ENCODE measurements at regions not wholly inside any gene's neighbourhood (a gene's known extent, or its start where the extent isn't known, plus 50 kb on each side); places are given as distances from the start of the nearest gene placed in this dataset.

- Histone ChIP-seq H3K79me2 (ENCODE audit: insufficient read depth, low read depth) (no peaks in the 10 kb centered on the region), H3K36me3 (ENCODE audit: insufficient read depth) (no peaks in the 10 kb centered on the region), H2AFZ (ENCODE audit: low read depth) (no peak overlapping the region), H3K4me3 (IDR thresholded peaks at IDR 0.05; ENCODE audit: insufficient read depth, low read depth, low read length) (no peak overlapping the region), H3K4me1 (ENCODE audit: low read depth, poor library complexity, severe bottlenecking) (no peaks in the 10 kb centered on the region), H4K20me1 (ENCODE audit: insufficient read depth) (no peaks in the 10 kb centered on the region), H3K4me2 (no peak overlapping the region), H3K27me3 (ENCODE audit: insufficient read depth, low read depth) (no peaks in the 10 kb centered on the region), H3K9ac (no peak overlapping the region), H3K27ac (no peak overlapping the region)
- no peak for TF ChIP-seq CTCF (conservative IDR thresholded peaks at IDR 0.05; ENCODE audit: low read depth, low read length)
Measured at GRCh38 chr12:3974883-3975282, 101.7 kb upstream of the PARP11 start.

GRCh38 chr12:3973973-3974644, 100.9 kb upstream of the PARP11 start:
- no peaks in the 10 kb centered on the region for H3K79me2 ChIP-seq (ENCODE audit: insufficient read depth, low read depth)
- H3K4me1 ChIP-seq (ENCODE audit: low read depth, poor library complexity, severe bottlenecking) = no peaks in the 10 kb centered on the region
- H3K36me3 ChIP-seq (ENCODE audit: insufficient read depth) = no peaks in the 10 kb centered on the region
- no peak overlapping the region for H3K27ac ChIP-seq
- H2AFZ ChIP-seq (ENCODE audit: low read depth) = no peak overlapping the region
- H3K27me3 ChIP-seq (ENCODE audit: insufficient read depth, low read depth) = no peaks in the 10 kb centered on the region
- no peak overlapping the region for H3K4me2 ChIP-seq
- H3K4me3 ChIP-seq (IDR thresholded peaks at IDR 0.05; ENCODE audit: insufficient read depth, low read depth, low read length) = no peak overlapping the region
- no peaks in the 10 kb centered on the region for H4K20me1 ChIP-seq (ENCODE audit: insufficient read depth)
- TF ChIP-seq CTCF (conservative IDR thresholded peaks at IDR 0.05; ENCODE audit: low read depth, low read length) = no peak
- H3K9ac ChIP-seq = no peak overlapping the region

GRCh38 chr12:3973269-3973884, 100.2 kb upstream of the PARP11 start:
- no peaks in the 10 kb centered on the region for H3K4me1 ChIP-seq (ENCODE audit: low read depth, poor library complexity, severe bottlenecking)
- H3K9ac ChIP-seq = no peak overlapping the region
- H3K79me2 ChIP-seq (ENCODE audit: insufficient read depth, low read depth) = no peaks in the 10 kb centered on the region
- no peak overlapping the region for H3K27ac ChIP-seq
- no peak overlapping the region for H3K4me2 ChIP-seq
- H2AFZ ChIP-seq (ENCODE audit: low read depth) = no peak overlapping the region
- no peaks in the 10 kb centered on the region for H3K36me3 ChIP-seq (ENCODE audit: insufficient read depth)
- no peak overlapping the region for H3K4me3 ChIP-seq (IDR thresholded peaks at IDR 0.05; ENCODE audit: insufficient read depth, low read depth, low read length)
- H3K27me3 ChIP-seq (ENCODE audit: insufficient read depth, low read depth) = no peaks in the 10 kb centered on the region
- TF ChIP-seq CTCF (conservative IDR thresholded peaks at IDR 0.05; ENCODE audit: low read depth, low read length) = no peak
- no peaks in the 10 kb centered on the region for H4K20me1 ChIP-seq (ENCODE audit: insufficient read depth)

GRCh38 chr12:3972576-3972975, 99.4 kb upstream of the PARP11 start:
- Histone ChIP-seq H3K4me2 (no peak overlapping the region), H4K20me1 (ENCODE audit: insufficient read depth) (no peaks in the 10 kb centered on the region)
- no peak for TF ChIP-seq CTCF (conservative IDR thresholded peaks at IDR 0.05; ENCODE audit: low read depth, low read length)

More at GRCh38 chr12:3972576-3972975, 99.4 kb upstream of the PARP11 start:
- no peaks in the 10 kb centered on the region for H3K27me3 ChIP-seq (ENCODE audit: insufficient read depth, low read depth)
- H2AFZ ChIP-seq (ENCODE audit: low read depth) = no peak overlapping the region
- no peaks in the 10 kb centered on the region for H3K4me1 ChIP-seq (ENCODE audit: low read depth, poor library complexity, severe bottlenecking)
- H3K36me3 ChIP-seq (ENCODE audit: insufficient read depth) = no peaks in the 10 kb centered on the region
- no peak overlapping the region for H3K9ac ChIP-seq
- H3K27ac ChIP-seq = no peak overlapping the region
- no peaks in the 10 kb centered on the region for H3K79me2 ChIP-seq (ENCODE audit: insufficient read depth, low read depth)
- H3K4me3 ChIP-seq (IDR thresholded peaks at IDR 0.05; ENCODE audit: insufficient read depth, low read depth, low read length) = no peak overlapping the region

All from KMS-11 (cell line).